HG03521 (cell line): ENCODE measurements at regions not wholly inside any gene's neighbourhood (a gene's known extent, or its start where the extent isn't known, plus 50 kb on each side); places are given as distances from the start of the nearest gene placed in this dataset.
"Not testable (repeated sequence)": the region's sequence is repeated elsewhere in the genome, so short reads cannot be mapped to it uniquely, and the experiment has no call there.

Source experiments
- ATAC-seq: cut with Tn5 transposase; IDR thresholded peaks from one replicate; pipeline ENCODE4 v1.9.1; 2021; ENCODE audit warnings: mild to moderate bottlenecking, moderate library complexity; ENCODE audit not compliant: unreplicated experiment

DNA sequence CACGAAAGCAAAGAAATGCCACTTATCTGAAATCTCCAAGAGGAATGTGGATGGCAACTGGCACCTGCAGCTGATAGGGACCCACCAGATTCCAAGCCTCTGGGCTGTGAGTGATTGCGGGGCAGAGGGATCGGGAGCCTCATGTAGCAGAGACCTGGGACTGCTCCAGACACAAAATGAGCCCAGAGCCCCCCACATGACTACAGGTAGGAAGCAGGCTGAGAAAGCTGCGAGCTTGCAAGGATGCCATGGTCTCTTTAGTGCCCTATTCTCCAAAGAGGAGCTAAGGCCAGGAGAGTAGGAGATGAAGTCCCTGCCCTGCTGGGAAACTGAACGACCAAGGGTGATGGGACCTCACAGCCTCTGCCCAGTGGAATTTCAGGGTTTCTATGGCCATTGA is 305.4 kb upstream of the CHRNA7 start:
- ATAC-seq, result not testable (repeated sequence)

DNA sequence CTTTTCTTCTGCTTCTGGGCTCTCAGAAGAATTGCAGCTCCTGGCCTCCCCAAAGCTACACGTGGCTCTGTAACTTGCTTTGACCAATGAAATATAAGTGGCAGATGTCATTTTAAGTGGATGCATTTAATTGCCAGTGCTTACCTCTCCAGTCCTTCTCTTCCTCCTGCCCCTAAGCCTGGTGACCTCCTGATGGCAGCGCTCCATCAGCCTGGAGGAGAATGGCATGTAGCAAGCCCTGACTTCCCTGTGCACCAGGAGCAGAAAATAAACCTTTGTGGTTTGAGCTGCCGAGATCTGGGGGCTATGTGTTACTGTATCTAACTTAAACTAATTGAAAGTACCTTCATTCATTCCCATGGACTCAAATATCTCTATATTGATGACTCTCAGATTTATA is 304.7 kb upstream of the CHRNA7 start:
- ATAC-seq, result not testable (repeated sequence)

DNA sequence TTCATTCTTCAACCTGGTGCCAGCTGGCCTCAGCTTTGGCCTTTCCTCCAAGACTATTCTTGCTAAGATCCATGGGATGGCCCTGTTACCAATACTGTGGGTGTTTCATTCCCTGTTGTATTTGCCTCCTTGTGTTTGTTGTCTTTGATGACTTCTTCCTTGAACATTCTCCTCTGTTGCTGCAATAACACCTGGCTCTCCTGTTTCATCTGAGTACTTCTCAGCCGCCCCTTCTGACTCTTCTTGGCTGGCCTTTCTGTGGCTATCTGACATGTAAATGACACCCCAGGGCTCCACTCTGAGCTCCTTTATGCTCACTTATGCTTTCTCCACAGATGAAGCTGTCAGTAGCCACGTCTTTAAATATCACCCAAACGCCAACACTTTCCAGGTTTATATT is 302.7 kb upstream of the CHRNA7 start:
- no peak for ATAC-seq

DNA sequence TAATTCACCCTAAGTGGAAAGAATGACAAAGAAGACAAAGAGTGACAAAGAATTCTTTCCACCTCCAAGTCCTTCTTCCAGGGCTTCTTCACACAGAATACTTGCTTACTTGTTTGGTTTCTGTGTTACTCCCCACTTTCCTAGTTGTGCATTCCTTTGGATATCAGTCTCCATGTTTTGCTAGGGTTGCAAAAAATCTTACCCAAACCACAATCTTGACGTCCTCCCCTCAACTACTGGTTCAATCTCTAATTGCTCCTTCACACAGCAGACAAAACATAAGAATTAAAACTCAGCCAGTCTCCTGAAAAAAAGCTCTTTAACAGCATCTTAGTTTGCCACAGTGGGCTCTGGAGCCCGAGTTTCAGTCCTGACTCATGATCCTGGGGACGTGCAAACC is 297.6 kb upstream of the CHRNA7 start:
- no peak for ATAC-seq

DNA sequence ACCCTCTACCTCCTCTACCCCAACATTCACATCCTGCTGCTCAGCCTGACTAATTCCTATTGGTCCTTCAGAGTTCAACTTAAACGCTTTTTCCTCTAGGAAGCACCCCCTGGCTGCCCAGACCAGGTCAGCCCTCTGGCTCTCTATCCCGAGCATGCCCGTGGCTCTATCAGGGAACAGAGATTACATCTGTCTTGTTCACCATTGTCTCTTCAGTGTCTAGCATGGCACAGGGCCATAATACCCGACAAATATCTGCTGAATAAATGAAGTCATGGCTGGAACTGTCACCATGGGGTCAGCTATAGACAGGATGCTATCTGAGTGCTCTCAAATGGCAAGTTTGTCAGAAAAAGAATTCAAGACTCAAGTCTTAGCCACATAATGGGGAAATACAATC is 296.9 kb upstream of the CHRNA7 start:
- no peak for ATAC-seq

DNA sequence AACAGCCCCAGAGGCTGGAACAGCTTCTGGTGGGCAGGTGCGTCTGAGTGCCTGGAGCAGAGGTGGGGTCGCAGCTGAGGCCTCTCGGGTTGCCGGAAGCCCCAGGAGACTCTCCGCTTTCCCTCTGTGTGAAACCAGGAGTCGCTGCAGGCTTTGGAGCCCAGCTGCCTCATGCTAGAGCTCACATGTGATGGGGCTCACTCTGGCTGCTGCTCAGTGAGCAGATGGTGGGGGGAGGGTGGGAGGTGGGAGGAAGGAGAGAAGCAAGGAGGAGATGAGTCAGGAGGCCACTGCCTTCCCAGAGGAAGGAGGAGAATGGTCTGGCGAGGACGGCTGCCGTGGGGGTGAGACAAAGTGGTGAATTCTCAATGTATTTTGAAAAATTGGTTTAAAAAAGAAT is 290.1 kb upstream of the CHRNA7 start:
- no peak for ATAC-seq

DNA sequence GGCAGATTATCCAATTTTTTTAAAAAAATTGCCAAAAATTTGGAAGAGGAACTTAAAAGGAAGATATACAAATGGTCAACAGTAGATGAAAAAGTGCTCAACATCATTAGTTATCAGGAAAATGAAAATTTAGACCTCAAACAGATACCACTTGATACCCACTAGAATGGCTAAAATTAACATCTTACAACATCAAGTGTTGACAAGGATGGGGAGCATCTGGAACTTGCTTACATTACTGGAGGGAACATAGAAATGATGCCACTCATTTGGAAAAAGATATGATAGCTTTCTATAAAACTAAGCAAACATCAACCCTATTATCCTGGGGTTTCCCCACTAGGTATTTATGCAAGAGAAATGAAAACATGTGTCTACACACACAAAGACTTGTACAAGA is 284.5 kb upstream of the CHRNA7 start:
- ATAC-seq, result no peak

DNA sequence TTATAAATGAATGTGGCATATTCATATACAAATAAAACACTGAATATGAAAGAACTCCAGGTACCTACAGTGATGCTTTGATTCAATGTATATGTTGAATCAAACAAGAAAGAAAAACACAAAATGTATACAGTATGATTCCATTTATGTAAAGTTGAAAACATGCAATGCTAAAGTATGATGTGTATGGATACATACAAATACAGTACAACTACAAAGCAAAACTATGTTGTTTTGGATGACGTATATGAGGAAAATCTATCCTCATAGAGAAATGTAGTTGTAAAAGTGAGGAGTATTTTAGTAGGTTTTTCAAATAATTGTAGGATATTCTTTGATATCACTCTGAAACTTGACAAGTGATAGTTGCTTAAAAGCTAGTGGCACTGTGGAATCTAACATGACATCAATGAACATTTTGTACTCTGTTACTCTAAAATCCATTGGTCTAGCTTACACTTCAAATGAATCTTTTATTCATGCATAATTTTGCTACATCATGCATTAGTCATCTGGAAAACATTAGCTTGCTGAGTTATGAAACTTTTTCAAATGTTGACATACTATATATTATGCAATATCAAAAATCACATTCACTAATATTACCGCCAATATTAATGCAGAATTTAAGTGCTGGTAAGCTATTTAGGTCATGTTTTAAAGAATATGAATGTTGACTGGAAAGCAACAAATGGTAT is 278.1 kb upstream of the CHRNA7 start:
- no peak for ATAC-seq

DNA sequence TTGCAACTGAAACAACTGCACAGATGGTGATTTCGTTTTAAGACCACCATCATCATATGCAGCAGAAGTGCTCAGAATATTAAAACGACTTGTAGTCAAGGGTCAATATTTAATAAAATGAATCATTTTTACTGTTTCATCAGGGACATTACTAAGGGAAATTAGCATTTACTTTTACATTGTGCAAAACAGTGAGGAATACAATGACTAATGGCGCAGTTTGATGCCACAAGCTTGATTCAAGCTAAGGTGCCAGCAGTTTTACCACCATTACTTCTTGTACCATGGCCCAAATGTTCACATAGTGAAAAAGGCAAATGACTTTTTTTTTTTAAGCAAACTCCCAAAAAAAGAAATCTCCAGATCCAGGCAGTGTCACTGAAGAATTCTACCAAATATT is 277.4 kb upstream of the CHRNA7 start:
- no peak for ATAC-seq

DNA sequence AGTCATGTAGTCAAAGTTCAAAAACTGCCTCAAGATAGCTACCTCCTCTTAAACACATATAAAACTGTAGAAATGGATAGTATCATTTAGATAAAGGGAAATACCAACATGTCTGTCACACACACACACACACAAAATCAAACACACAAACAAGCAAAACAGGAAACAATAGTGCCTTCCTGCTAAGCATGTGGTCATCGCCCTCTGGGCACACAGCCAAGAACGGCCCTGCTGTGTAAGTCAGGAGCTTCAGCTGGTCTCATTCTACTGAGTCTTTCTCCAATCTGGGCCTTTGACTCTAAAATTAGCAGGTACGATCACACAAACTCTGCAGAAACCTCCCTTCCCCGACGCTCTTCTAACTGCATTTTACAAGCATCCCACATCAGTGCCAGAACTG is 272.2 kb upstream of the CHRNA7 start:
- ATAC-seq, result no peak

DNA sequence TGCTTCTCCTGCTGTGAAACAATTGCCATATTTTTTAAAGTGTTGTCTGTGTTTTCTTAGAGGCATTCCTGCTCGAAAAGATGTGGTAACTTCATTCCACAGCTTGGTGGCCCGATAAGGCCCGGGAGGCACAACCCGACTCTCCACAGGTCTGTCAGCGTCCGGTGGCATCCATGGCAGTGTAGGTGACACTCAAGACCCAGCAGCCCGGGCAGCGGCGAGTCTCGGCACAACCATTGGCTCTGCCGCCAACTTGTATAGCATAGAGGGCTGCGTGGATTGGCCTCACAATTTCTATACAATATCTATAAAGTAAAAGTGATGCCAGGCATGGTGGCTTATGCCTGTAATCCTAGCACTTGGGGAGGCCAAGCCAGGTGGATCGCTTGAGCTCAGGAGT is 262.3 kb upstream of the CHRNA7 start:
- ATAC-seq, result no peak

DNA sequence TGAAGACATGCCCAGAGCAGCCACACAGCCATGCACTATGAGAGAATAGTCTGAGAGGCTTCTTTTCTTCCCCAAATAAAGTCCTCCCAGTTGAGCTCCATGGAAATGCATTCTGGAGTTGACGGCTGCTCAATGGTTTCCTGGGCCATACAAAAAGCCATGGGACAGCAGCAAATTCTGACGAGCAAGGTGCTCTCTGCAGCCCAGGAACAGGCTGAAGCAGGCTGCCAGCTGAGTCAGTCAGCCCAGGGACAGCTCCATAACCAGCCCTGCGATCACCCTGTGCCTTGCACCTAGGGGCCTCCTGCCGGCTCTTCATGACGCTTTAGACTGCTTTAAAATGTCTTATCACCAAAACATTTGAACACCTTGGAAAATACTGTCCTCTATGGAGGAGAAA is 256.3 kb upstream of the CHRNA7 start:
- ATAC-seq, result no peak

DNA sequence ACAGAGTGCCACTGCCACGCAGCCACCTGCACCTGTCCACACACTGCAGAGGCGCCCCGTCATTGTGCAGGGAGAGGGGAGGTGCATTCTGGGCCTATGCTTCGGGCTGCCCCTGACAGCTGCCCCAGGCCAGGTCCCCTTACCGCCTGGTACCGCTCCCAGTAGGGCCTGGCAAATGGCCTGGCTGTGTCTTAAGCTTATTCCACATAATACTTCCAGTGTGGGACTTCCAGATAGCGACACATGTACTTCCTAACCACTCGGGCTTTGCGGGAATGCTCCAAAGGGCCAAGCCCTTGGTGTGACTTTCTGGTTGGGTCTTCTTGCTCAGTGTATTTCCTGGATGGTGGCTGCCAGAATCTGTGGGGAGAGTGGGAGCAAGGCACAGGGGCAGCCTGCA is 254.3 kb upstream of the CHRNA7 start:
- no peak for ATAC-seq

DNA sequence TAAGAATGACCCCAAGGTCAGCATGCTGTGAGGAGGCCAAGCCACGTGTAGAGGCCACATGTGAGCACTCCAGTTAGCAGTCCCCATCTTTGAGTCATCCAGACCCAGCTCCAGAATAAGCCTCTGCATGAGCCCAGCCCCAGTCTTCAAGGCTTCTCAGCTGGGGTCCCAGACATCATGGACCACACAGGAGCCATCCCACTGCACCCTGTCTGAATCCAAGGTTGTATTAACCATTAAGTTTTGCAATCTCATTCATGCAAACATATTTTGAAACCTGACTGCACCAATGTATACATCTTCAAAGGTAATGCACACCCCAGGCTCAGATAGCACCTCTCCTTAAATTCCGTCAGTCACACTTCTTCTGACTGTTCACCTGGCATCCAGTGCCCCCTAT is 249.1 kb upstream of the CHRNA7 start:
- no peak for ATAC-seq

DNA sequence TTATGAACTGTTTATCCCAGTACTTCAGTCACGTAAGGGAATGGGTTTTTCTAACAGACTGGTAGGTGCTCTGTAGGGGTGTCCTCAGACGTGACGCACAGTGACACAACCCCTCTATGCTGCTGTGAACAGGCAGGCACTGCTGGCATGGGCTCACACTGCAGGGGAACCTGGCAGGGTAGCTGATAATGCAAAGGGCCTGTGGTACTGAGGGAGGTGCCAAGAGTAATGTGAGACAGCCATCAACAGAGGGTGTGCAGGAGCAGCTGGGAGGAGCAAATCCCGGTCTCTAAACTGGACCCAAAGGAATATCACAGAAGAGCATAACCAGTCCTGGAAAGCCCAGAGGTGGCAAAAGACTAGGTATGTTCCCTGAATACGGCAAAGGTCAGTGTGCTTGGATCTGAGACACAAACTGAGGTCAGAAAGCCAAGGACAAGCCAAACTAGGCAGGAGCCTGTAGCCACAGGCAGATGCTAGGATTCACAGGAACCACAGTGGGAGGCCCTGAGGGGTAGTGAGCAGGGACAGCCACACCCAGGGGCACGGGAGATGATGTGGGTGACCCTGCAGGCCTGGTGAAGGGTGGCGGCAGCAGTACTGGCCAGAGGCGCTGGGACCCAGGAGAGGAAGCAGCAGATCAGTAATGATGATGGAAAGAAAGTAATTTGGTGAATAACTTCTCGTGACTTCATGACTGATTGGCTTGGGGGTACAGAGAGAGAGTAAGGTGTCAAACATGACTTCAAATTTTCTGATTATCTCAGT is 248.1 kb upstream of the CHRNA7 start:
- ATAC-seq, result no peak

DNA sequence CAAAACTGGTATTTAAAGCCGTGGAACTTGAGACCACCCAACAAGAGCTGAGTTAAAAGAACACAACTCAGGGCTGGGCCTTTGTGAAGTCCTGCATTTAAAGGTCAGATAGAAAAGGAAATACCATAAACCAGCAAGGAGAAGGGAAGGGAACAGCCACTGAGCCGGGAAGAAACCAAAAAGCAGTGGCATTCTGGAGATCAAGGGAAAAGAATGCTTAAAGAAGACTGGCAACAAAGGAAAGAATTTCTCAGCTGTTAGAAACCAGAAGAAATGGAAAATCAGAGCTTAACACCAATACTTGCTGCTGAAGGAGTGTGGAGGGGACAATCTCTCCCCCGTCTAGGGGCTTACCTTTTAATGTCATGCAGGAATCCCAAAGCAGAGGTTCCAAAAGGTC is 247.4 kb upstream of the CHRNA7 start:
- ATAC-seq, result no peak

DNA sequence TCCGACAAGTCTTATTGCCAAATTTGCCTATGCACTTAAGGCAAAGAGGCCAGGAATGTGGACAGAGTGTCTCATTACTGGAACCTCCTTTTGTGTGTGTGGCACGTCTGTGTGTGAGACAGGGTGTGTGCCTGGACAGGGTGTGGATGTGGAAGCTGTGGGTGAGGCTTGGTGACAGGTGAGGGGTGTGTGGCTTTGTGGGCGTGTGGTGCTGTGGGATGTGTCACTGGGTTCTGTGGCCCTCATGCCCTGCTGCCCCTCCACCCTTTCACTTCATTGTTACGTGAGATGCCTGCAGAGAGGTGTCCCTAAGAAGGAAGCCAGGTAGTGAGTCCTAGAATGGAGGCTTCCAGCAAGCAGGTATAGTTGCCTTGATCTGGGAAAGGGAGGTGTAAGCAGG is 244.0 kb upstream of the CHRNA7 start:
- no peak for ATAC-seq

DNA sequence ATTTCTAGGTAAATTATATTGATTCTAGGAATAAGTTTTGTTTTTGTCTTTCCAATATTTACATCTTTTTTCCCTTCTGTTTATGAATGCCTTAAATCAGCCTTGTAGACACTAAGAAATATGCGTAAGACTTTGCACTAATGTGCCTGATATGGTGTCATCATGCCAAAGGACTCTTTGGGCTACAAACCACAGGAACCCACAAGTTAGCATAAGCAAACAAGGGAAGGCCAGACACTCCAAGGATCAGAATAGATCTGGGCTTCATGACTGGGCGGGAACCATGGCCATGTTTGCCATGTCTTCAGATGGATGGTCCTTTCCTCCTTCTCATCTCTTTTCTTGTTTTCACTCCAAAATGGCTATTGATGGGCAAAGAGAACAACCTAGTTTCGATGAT is 242.2 kb upstream of the CHRNA7 start:
- ATAC-seq, result no peak

DNA sequence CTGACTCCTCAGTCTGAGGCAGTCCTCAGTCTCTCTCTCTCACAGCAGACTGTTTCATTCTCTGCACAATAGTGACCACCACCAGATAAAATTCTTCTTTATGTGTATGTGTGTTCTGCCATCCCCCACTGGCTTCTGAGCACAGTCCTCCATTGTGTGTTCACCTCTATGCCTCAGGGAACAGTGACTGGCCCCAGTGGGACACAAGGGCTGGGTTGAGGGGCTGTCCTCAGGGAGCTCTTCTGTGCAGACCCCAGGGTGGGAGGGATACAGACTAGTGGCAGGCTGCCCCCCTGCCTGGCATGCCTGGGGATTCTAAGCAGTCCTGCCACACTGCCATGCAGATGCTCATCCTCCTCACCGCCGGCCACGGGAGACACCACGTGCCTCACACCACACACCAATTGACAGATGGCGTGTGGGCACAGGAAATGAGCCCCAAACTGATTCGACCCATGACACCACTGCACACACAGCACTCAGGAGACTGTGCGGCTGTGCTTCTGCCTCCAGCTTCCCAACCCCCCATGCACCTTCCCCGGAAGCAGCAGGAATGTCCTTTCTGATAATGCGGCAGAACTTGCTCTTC is 237.6 kb upstream of the CHRNA7 start:
- ATAC-seq, result no peak

DNA sequence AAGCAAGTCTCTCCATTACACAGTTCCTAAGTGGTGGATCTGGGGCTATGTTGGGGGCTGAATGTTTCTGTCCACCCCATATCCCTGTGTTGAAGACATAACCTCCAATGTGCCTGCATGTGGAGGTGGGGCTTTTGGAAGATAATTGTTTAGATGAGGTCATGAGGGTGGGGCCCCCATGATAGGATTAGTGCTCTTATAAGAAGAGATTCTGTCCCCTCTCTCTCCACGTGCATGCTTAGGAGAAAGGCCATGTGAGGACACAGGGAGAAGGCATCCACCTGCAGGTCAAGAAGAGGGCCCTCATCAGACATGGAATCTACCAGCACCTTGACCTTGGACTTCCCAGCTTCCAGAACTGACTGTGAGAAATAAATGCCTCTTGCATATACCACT is 231.0 kb upstream of the CHRNA7 start:
- no peak for ATAC-seq

DNA sequence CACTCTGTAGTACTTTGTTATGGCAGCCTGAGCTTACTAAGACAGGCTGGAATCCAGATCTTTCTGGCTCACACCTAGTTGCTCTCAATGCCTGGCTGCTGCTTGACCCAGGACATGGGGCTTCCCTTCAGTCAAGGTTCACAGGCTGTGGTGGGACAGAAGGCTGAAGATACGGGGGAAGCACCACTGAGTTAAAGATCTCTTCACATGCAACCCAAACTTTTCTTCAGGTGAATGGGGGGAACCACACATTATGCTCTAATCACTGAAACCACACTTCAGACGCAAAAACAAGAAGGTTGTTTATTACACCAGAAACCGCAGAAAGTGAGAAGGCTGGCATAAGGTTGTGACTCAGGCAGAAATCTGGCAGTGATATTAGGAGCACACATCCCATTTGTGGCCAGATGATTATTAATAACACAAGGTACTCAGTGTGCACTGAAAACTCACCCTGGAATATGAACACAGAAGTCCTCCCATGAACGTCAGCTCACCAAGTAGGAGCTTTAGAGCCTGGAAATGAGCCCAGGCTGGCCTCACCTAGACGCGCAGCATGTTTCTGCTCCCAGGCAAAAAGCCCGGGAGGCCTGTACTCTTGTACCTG is 230.5 kb upstream of the CHRNA7 start:
- peak; percentile 50 for ATAC-seq

DNA sequence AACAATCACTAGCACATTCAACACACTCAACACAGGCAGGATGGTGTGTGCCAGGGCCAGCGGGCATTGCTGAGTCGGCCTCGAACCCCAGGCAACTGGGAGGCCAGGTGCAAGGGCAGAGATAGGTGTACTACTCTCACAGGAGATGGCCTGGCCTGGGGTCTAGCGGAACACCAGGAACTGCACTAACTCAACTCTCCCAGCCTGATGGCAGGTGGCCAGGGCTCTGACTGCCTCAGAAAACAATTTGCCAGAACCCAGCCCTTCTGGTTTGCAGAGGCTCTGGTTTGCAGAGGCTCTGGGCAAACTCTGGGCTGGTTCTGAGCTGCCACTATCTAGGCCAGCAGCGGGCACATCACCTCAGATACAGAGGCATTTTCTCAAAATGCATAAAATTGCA is 229.2 kb upstream of the CHRNA7 start:
- ATAC-seq, result no peak
